Bone marrow (tissue), 2 donors: ENCODE measurements at regions not wholly inside any gene's neighbourhood (a gene's known extent, or its start where the extent isn't known, plus 50 kb on each side); places are given as distances from the start of the nearest gene placed in this dataset.

Experiments
- DNase-seq, 2 donors: peaks; one replicate each; lab custom pipeline; 2025; lab: John Stamatoyannopoulos, UW

- no peak for DNase-seq
Observed at GRCh38 chr9:89863141-89863540, 258.3 kb downstream of the GADD45G start.

GRCh38 chr9:89863837-89864236 lies 259.0 kb downstream of the GADD45G start:
- DNase-seq: no peak

- DNase-seq: no peak
Observed at GRCh38 chr9:89864257-89864656, 259.4 kb downstream of the GADD45G start.

GRCh38 chr9:89864731-89865130 lies 259.9 kb downstream of the GADD45G start:
- DNase-seq: no peak

GRCh38 chr9:89865357-89865756 lies 260.5 kb downstream of the GADD45G start:
- no peak for DNase-seq

- DNase-seq: no peak
Observed at GRCh38 chr9:89865981-89866380, 261.2 kb downstream of the GADD45G start.

GRCh38 chr9:89866701-89867100 lies 261.9 kb downstream of the GADD45G start:
- DNase-seq: no peak

- DNase-seq: no peak
Observed at GRCh38 chr9:89868100-89868499, 263.3 kb downstream of the GADD45G start.

GRCh38 chr9:89869793-89870580 lies 265.2 kb downstream of the GADD45G start:
- no peak for DNase-seq

- DNase-seq: no peak
Observed at GRCh38 chr9:89871871-89872331, 267.1 kb downstream of the GADD45G start.

- DNase-seq: no peak
Observed at GRCh38 chr9:89872426-89872912, 267.7 kb downstream of the GADD45G start.

- no peak for DNase-seq
Observed at GRCh38 chr9:89872913-89873707, 268.3 kb downstream of the GADD45G start.

GRCh38 chr9:89873801-89874200 lies 269.0 kb downstream of the GADD45G start:
- no peak for DNase-seq

GRCh38 chr9:89874351-89875321 lies 269.8 kb downstream of the GADD45G start:
- no peak for DNase-seq

GRCh38 chr9:89877051-89878002 lies 272.5 kb downstream of the GADD45G start:
- DNase-seq: no peak

GRCh38 chr9:89878003-89878411 lies 273.2 kb downstream of the GADD45G start:
- no peak for DNase-seq

- no peak for DNase-seq
Observed at GRCh38 chr9:89878687-89879086, 273.9 kb downstream of the GADD45G start.

- no peak for DNase-seq
Observed at GRCh38 chr9:89879276-89879675, 274.5 kb downstream of the GADD45G start.

- no peak for DNase-seq
Observed at GRCh38 chr9:89879701-89880100, 274.9 kb downstream of the GADD45G start.

GRCh38 chr9:89880161-89880560 lies 275.3 kb downstream of the GADD45G start:
- DNase-seq: no peak

GRCh38 chr9:89880721-89881120 lies 275.9 kb downstream of the GADD45G start:
- no peak for DNase-seq
